KMS-11 (cell line): ENCODE measurements at regions not wholly inside any gene's neighbourhood (a gene's known extent, or its start where the extent isn't known, plus 50 kb on each side); places are given as distances from the start of the nearest gene placed in this dataset.
"Not testable (repeated sequence)": the region's sequence is repeated elsewhere in the genome, so short reads cannot be mapped to it uniquely, and the experiment has no call there.

Experiments
- H2AFZ ChIP-seq: fragments of 200-600 bp; sonication (generic); 2 replicates; pipeline ENCODE4 v1.6.1; 2016; ENCODE audit warnings: antibody characterized with exemption, mixed run types, low read depth
- H3K27ac ChIP-seq: fragments of 200-600 bp; sonication (generic); 2 replicates; pipeline ENCODE4 v1.6.1; 2016; ENCODE audit warnings: mild to moderate bottlenecking, mixed run types
- H3K27me3 ChIP-seq: fragments of 200-600 bp; sonication (generic); 2 replicates; pipeline ENCODE4 v1.6.1; 2017; ENCODE audit warnings: mild to moderate bottlenecking, low read depth, mixed run types, moderate library complexity; ENCODE audit not compliant: insufficient read depth
- H3K36me3 ChIP-seq: fragments of 200-600 bp; sonication (generic); 2 replicates; pipeline ENCODE4 v1.6.1; 2017; ENCODE audit warnings: mild to moderate bottlenecking, mixed run types; ENCODE audit not compliant: insufficient read depth
- H3K4me1 ChIP-seq: fragments of 200-600 bp; sonication (generic); 2 replicates; pipeline ENCODE4 v1.6.1; 2016; ENCODE audit warnings: mild to moderate bottlenecking, low read depth, mixed run types; ENCODE audit not compliant: poor library complexity, severe bottlenecking
- H3K4me2 ChIP-seq: fragments of 200-600 bp; sonication (generic); 2 replicates; pipeline ENCODE4 v1.7.0; 2016; ENCODE audit warnings: mild to moderate bottlenecking, mixed run types
- H3K4me3 ChIP-seq: fragments of 200-600 bp; sonication (generic); IDR thresholded peaks from 2 replicates; pipeline ENCODE4 v1.6.1; 2017; ENCODE audit warnings: low read depth, low read length, mixed read lengths; ENCODE audit not compliant: insufficient read depth
- H3K79me2 ChIP-seq: fragments of 200-600 bp; sonication (generic); 2 replicates; pipeline ENCODE4 v1.6.1; 2016; ENCODE audit warnings: low read depth, mixed run types; ENCODE audit not compliant: insufficient read depth
- H3K9ac ChIP-seq: fragments of 200-600 bp; sonication (generic); 2 replicates; pipeline ENCODE4 v1.6.1; 2016; ENCODE audit warnings: mild to moderate bottlenecking, mixed run types
- H4K20me1 ChIP-seq: fragments of 200-600 bp; sonication (generic); 2 replicates; pipeline ENCODE4 v1.6.1; 2016; ENCODE audit warnings: mild to moderate bottlenecking, mixed run types; ENCODE audit not compliant: insufficient read depth
- CTCF ChIP-seq: fragments of 200-600 bp; sonication (generic); conservative IDR thresholded peaks from 2 replicates; pipeline ENCODE4 v1.6.1; 2017; ENCODE audit warnings: low read depth, mild to moderate bottlenecking, antibody characterized with exemption, low read length, moderate library complexity, mixed read lengths

- Histone ChIP-seq H2AFZ (no peak overlapping the region), H3K9ac (no peak overlapping the region), H3K79me2 (no peaks in the 10 kb centered on the region), H4K20me1 (no peaks in the 10 kb centered on the region), H3K27me3 (no peaks in the 10 kb centered on the region), H3K4me2 (no peak overlapping the region), H3K4me3 (no peak overlapping the region), H3K27ac (no peak overlapping the region), H3K36me3 (no peaks in the 10 kb centered on the region), H3K4me1 (no peaks in the 10 kb centered on the region)
- no peak for TF ChIP-seq CTCF
Measured at GRCh38 chrX:96211953-96212352, 472.7 kb upstream of the DIAPH2 start.

DNA sequence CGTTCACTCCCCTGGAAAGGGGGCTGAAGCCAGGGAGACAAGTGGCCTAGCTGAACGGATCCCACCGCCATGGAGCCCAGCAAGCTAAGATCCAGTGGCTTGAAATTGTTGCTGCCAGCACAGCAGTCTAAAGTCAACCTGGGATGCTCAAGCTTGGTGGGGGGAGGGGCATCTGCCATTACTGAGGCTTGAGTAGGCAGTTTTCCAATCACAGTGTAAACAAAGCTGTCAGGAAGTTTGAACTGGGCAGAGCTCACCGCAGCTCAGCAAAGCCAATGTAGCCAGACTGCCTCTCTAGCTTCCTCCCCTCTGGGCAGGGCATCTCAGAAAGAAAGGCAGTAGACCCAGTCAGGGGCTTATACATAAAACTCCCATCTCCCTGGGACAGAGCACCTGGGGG, 470.0 kb upstream of the DIAPH2 start:
- H3K4me2 ChIP-seq, H3K79me2 ChIP-seq, H3K4me3 ChIP-seq, H4K20me1 ChIP-seq, H3K4me1 ChIP-seq, H2AFZ ChIP-seq, H3K27ac ChIP-seq, H3K36me3 ChIP-seq, H3K9ac ChIP-seq, H3K27me3 ChIP-seq: not testable (repeated sequence)

GRCh38 chrX:96224279-96224678, 460.4 kb upstream of the DIAPH2 start:
- no peak overlapping the region for H3K4me2 ChIP-seq
- no peak for TF ChIP-seq CTCF
- H3K79me2 ChIP-seq, result no peaks in the 10 kb centered on the region
- no peaks in the 10 kb centered on the region for H3K4me1 ChIP-seq
- H4K20me1 ChIP-seq, result no peaks in the 10 kb centered on the region
- H3K36me3 ChIP-seq, result no peaks in the 10 kb centered on the region
- no peaks in the 10 kb centered on the region for H3K27me3 ChIP-seq
- no peak overlapping the region for H3K27ac ChIP-seq
- H3K4me3 ChIP-seq, result no peak overlapping the region
- H2AFZ ChIP-seq, result no peak overlapping the region
- no peak overlapping the region for H3K9ac ChIP-seq

DNA sequence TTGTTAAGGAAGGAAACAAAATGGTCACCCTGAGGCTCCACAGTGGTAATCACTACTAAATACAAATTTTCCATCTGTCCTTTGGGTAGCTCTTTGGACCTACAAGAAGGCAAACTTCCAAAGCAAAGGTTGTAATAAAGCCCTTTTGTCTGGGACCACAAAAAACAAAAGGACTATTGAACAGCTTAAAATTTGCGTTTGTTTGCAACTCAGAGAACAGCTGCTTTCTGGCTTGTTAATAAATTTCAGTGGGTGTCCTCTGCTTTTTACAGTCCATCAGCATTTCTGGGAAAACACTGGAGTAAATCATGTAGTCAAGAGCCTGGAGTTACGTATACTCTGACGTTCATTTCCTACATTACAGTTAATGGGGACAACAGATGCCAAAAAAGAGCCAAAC, 439.7 kb upstream of the DIAPH2 start:
- H3K9ac ChIP-seq, result no peak overlapping the region
- H3K4me3 ChIP-seq, result no peak overlapping the region
- H4K20me1 ChIP-seq, result no peaks in the 10 kb centered on the region
- no peaks in the 10 kb centered on the region for H3K27me3 ChIP-seq
- H3K4me1 ChIP-seq, result no peaks in the 10 kb centered on the region
- H3K79me2 ChIP-seq, result no peaks in the 10 kb centered on the region
- no peak overlapping the region for H3K27ac ChIP-seq
- H3K4me2 ChIP-seq, result no peak overlapping the region
- H2AFZ ChIP-seq, result no peak overlapping the region
- no peak for TF ChIP-seq CTCF
- no peaks in the 10 kb centered on the region for H3K36me3 ChIP-seq

- Histone ChIP-seq H3K4me3 (no peak overlapping the region), H3K9ac (no peak overlapping the region), H3K79me2 (no peaks in the 10 kb centered on the region)
Measured at GRCh38 chrX:96246436-96246835, 438.2 kb upstream of the DIAPH2 start.

More at GRCh38 chrX:96246436-96246835, 438.2 kb upstream of the DIAPH2 start:
- H3K4me1 ChIP-seq, result no peaks in the 10 kb centered on the region
- H3K27ac ChIP-seq, result no peak overlapping the region
- no peaks in the 10 kb centered on the region for H3K36me3 ChIP-seq
- H3K4me2 ChIP-seq, result no peak overlapping the region
- H4K20me1 ChIP-seq, result no peaks in the 10 kb centered on the region
- H3K27me3 ChIP-seq, result no peaks in the 10 kb centered on the region
- TF ChIP-seq CTCF, result no peak
- H2AFZ ChIP-seq, result no peak overlapping the region
